Activated T-cell treated with anti-CD3 and anti-CD28 coated beads, Interleukin-2, amount 50 U/mL, for 48 hours (primary cell): ENCODE measurements at regions not wholly inside any gene's neighbourhood (a gene's known extent, or its start where the extent isn't known, plus 50 kb on each side); places are given as distances from the start of the nearest gene placed in this dataset.
"Not testable (repeated sequence)": the region's sequence is repeated elsewhere in the genome, so short reads cannot be mapped to it uniquely, and the experiment has no call there.

Experiments used
- DNase-seq, 2 experiments: peaks; one replicate each; pipeline ENCODE4 v3.0.0-alpha.2; 2020

- DNase-seq: no peak
These were observed 948.4 kb upstream of the ATXN7L3B start for GRCh38 chr12:73589220-73589619.

GRCh38 chr12:73598626-73599025 lies 939.0 kb upstream of the ATXN7L3B start:
- no peak for DNase-seq

GRCh38 chr12:73599268-73599667 lies 938.4 kb upstream of the ATXN7L3B start:
- no peak for DNase-seq

- DNase-seq: not testable (repeated sequence)
These were observed 931.7 kb upstream of the ATXN7L3B start for GRCh38 chr12:73605925-73606324.

- DNase-seq: no peak
These were observed 925.1 kb upstream of the ATXN7L3B start for GRCh38 chr12:73612551-73612950.

GRCh38 chr12:73623421-73623820 lies 914.2 kb upstream of the ATXN7L3B start:
- no peak for DNase-seq

- no peak for DNase-seq
These were observed 912.4 kb upstream of the ATXN7L3B start for GRCh38 chr12:73625226-73625625.

GRCh38 chr12:73629171-73629570 lies 908.5 kb upstream of the ATXN7L3B start:
- no peak for DNase-seq

- no peak for DNase-seq
These were observed 907.5 kb upstream of the ATXN7L3B start for GRCh38 chr12:73629893-73630831.

GRCh38 chr12:73632191-73632590 lies 905.4 kb upstream of the ATXN7L3B start:
- no peak for DNase-seq

GRCh38 chr12:73632661-73633060 lies 905.0 kb upstream of the ATXN7L3B start:
- DNase-seq: no peak

- not testable (repeated sequence) for DNase-seq
These were observed 898.2 kb upstream of the ATXN7L3B start for GRCh38 chr12:73639397-73639796.

GRCh38 chr12:73656375-73656774 lies 881.3 kb upstream of the ATXN7L3B start:
- DNase-seq: no peak

GRCh38 chr12:73659802-73660201 lies 877.8 kb upstream of the ATXN7L3B start:
- no peak for DNase-seq

GRCh38 chr12:73665193-73665592 lies 872.4 kb upstream of the ATXN7L3B start:
- DNase-seq: no peak

GRCh38 chr12:73671550-73671949 lies 866.1 kb upstream of the ATXN7L3B start:
- not testable (repeated sequence) for DNase-seq

- no peak for DNase-seq
These were observed 859.9 kb upstream of the ATXN7L3B start for GRCh38 chr12:73677520-73678291.

GRCh38 chr12:73678335-73678734 lies 859.3 kb upstream of the ATXN7L3B start:
- DNase-seq: no peak

- no peak for DNase-seq
These were observed 838.3 kb upstream of the ATXN7L3B start for GRCh38 chr12:73699318-73699717.

- no peak for DNase-seq
These were observed 823.0 kb upstream of the ATXN7L3B start for GRCh38 chr12:73714655-73715054.

GRCh38 chr12:73716143-73716542 lies 821.5 kb upstream of the ATXN7L3B start:
- DNase-seq: not testable (repeated sequence)

GRCh38 chr12:73719223-73719622 lies 818.4 kb upstream of the ATXN7L3B start:
- DNase-seq: no peak

- no peak for DNase-seq
These were observed 810.8 kb upstream of the ATXN7L3B start for GRCh38 chr12:73726881-73727280.

- no peak for DNase-seq
These were observed 806.0 kb upstream of the ATXN7L3B start for GRCh38 chr12:73731658-73732057.
